H1 (cell line): ENCODE measurements at regions not wholly inside any gene's neighbourhood (a gene's known extent, or its start where the extent isn't known, plus 50 kb on each side); places are given as distances from the start of the nearest gene placed in this dataset.
"Not testable (repeated sequence)": the region's sequence is repeated elsewhere in the genome, so short reads cannot be mapped to it uniquely, and the experiment has no call there.

ENCODE experiments used
- CTCF ChIA-PET: fragments of 300-600 bp; sonication (Branson Sonifier 250); formaldehyde crosslinking; loops from one replicate; lab custom pipeline; 2021; ENCODE audit not compliant: partially characterized antibody; lab: Charles Lee
- POLR2A ChIA-PET: fragments of 300-600 bp; sonication (Branson Sonifier 250); formaldehyde crosslinking; loops from one replicate; lab custom pipeline; 2021; ENCODE audit warnings: inconsistent platforms; ENCODE audit not compliant: partially characterized antibody; lab: Charles Lee
- DNase-seq, 2 experiments: peaks; one replicate each; pipeline versions ENCODE4 v3.0.0 to v3.0.0-alpha.2; 2010 to 2022; ENCODE audit warnings: low spot score in 2 of 2, low read depth in 1 of 2, mixed read lengths in 1 of 2
- FAIRE-seq: peaks from 2 replicates; lab custom pipeline; 2011; peaks lifted over from hg19 to GRCh38; lab: Jason Lieb, UNC
- H2AFZ ChIP-seq: 2 replicates; pipeline ENCODE4 v1.8.1; 2012; ENCODE audit warnings: low read length, inconsistent platforms
- H2AK5ac ChIP-seq: 2 replicates; pipeline ENCODE4 v1.6.1; 2013; ENCODE audit warnings: low read depth, low read length
- H2BK120ac ChIP-seq: replicated peaks from 2 replicates; pipeline ENCODE3; 2013; ENCODE audit warnings: low read depth, low read length, inconsistent platforms
- H2BK12ac ChIP-seq: 2 replicates; pipeline ENCODE4 v1.6.1; 2013; ENCODE audit warnings: low read depth, low read length
- H2BK15ac ChIP-seq: 2 replicates; pipeline ENCODE4 v1.6.1; 2013; ENCODE audit warnings: low read length
- H2BK20ac ChIP-seq: 2 replicates; pipeline ENCODE4 v1.6.1; 2013; ENCODE audit warnings: low read length
- H2BK5ac ChIP-seq: 2 replicates; pipeline ENCODE4 v1.6.1; 2013; ENCODE audit warnings: low read depth, low read length
- H3K14ac ChIP-seq: 2 replicates; pipeline ENCODE4 v1.6.1; 2013; ENCODE audit warnings: inconsistent platforms; ENCODE audit not compliant: insufficient read length
- H3K18ac ChIP-seq: 2 replicates; pipeline ENCODE4 v1.6.1; 2013; ENCODE audit warnings: low read length; ENCODE audit errors: extremely low read depth
- H3K23ac ChIP-seq: 2 replicates; pipeline ENCODE4 v1.6.1; 2013; ENCODE audit warnings: inconsistent platforms; ENCODE audit not compliant: insufficient read length
- H3K23me2 ChIP-seq: 2 replicates; pipeline ENCODE4 v1.6.1; 2013; ENCODE audit warnings: low read depth, low read length
- H3K27ac ChIP-seq: 2 replicates; pipeline ENCODE4 v1.6.1; 2011; ENCODE audit warnings: low read depth, low read length, inconsistent platforms
- H3K27me3 ChIP-seq, 4 experiments: replicated peaks in 1 of 4; 1 replicate in 1 of 4; 2 replicates in 3 of 4; pipeline versions ENCODE4 v1.6.1 to v1.8.1; 2011 to 2013; ENCODE audit warnings: low read length in 3 of 4, mild to moderate bottlenecking in 3 of 4, inconsistent platforms in 2 of 4, mixed read lengths in 2 of 4, moderate library complexity in 1 of 4; ENCODE audit not compliant: control insufficient read depth in 3 of 4, insufficient read depth in 3 of 4; ENCODE audit errors: extremely low read depth in 1 of 4
- H3K36me3 ChIP-seq, 4 experiments: 2 replicates each; pipeline versions ENCODE4 v1.6.1 to v1.8.1; 2011 to 2013; ENCODE audit warnings: mild to moderate bottlenecking in 4 of 4, low read length in 3 of 4, moderate library complexity in 2 of 4, control low read depth in 1 of 4, inconsistent platforms in 1 of 4; ENCODE audit not compliant: insufficient read depth in 4 of 4, control insufficient read depth in 2 of 4
- H3K4ac ChIP-seq: replicated peaks from 2 replicates; pipeline ENCODE3; 2013; ENCODE audit warnings: low read length, low read depth, mixed read lengths, inconsistent platforms; ENCODE audit not compliant: insufficient read length
- H3K4me1 ChIP-seq, 4 experiments: replicated peaks in 1 of 4; 1 replicate in 1 of 4; 2 replicates in 3 of 4; pipeline versions ENCODE4 v1.6.1 to v1.8.1; 2011 to 2013; ENCODE audit warnings: low read length in 3 of 4, inconsistent platforms in 2 of 4, mixed read lengths in 1 of 4; ENCODE audit not compliant: insufficient read depth in 4 of 4, control insufficient read depth in 3 of 4
- H3K4me2 ChIP-seq, 2 experiments: 2 replicates each; pipeline versions ENCODE4 v1.6.1 to v1.8.1; 2011 to 2013; ENCODE audit warnings: low read depth in 2 of 2, low read length in 2 of 2, control low read depth in 1 of 2, inconsistent platforms in 1 of 2, mild to moderate bottlenecking in 1 of 2; ENCODE audit not compliant: insufficient read depth in 1 of 2
- H3K4me3 ChIP-seq, 4 experiments: fragments of 200-600, 300-600 bp in 1 of 4; sonication (generic), shearing (Covaris generic), sonication (Bioruptor Twin) in 1 of 4; 2 replicates each; pipeline versions ENCODE4 v1.5.1 to v1.8.1; 2011 to 2016; ENCODE audit warnings: low read length in 4 of 4, low read depth in 3 of 4, control low read depth in 2 of 4, inconsistent platforms in 2 of 4, mild to moderate bottlenecking in 2 of 4, mixed read lengths in 1 of 4, moderate library complexity in 1 of 4; ENCODE audit not compliant: insufficient read depth in 2 of 4; ENCODE audit errors: extremely low read depth in 1 of 4
- H3K56ac ChIP-seq: replicated peaks from 2 replicates; pipeline ENCODE3; 2013; ENCODE audit warnings: low read depth, mild to moderate bottlenecking, mixed read lengths, low read length, inconsistent platforms; ENCODE audit not compliant: insufficient read length
- H3K79me1 ChIP-seq: 2 replicates; pipeline ENCODE4 v1.6.1; 2013; ENCODE audit warnings: low read depth, low read length, control low read depth
- H3K79me2 ChIP-seq, 2 experiments: 2 replicates each; pipeline versions ENCODE4 v1.6.1 to v1.8.1; 2012 to 2013; ENCODE audit warnings: low read length in 2 of 2, mild to moderate bottlenecking in 2 of 2, inconsistent platforms in 1 of 2; ENCODE audit not compliant: insufficient read depth in 2 of 2, control insufficient read depth in 1 of 2
- H3K9ac ChIP-seq, 4 experiments: replicated peaks in 1 of 4; 1 replicate in 1 of 4; 2 replicates in 3 of 4; pipeline versions ENCODE4 v1.6.1 to v1.8.1; 2011 to 2013; ENCODE audit warnings: low read depth in 3 of 4, low read length in 3 of 4, control low read depth in 2 of 4, mild to moderate bottlenecking in 2 of 4, moderate library complexity in 2 of 4, inconsistent platforms in 1 of 4; ENCODE audit errors: extremely low read depth in 1 of 4
- H3K9me3 ChIP-seq, 2 experiments: 2 replicates each; pipeline versions ENCODE4 v1.6.1 to v1.8.1; 2012 to 2013; ENCODE audit warnings: mild to moderate bottlenecking in 2 of 2, moderate library complexity in 2 of 2, control low read depth in 1 of 2, inconsistent platforms in 1 of 2, low read depth in 1 of 2, low read length in 1 of 2, mixed read lengths in 1 of 2; ENCODE audit not compliant: insufficient read depth in 2 of 2
- H4K20me1 ChIP-seq, 2 experiments: replicated peaks in 1 of 2; 2 replicates each; pipeline versions ENCODE3 to v1.8.1; 2011 to 2013; ENCODE audit warnings: inconsistent platforms in 2 of 2, low read length in 2 of 2, mild to moderate bottlenecking in 1 of 2; ENCODE audit not compliant: insufficient read depth in 2 of 2, control insufficient read depth in 1 of 2
- H4K5ac ChIP-seq: 2 replicates; pipeline ENCODE4 v1.6.1; 2013; ENCODE audit warnings: low read length, low read depth, mixed read lengths, inconsistent platforms; ENCODE audit not compliant: insufficient read length
- H4K8ac ChIP-seq: 2 replicates; pipeline ENCODE4 v1.8.0; 2013; ENCODE audit warnings: mild to moderate bottlenecking, moderate library complexity, low read length, inconsistent platforms; ENCODE audit not compliant: insufficient read depth; ENCODE audit errors: extremely low read depth
- H4K91ac ChIP-seq: replicated peaks from 2 replicates; pipeline ENCODE3; 2013; ENCODE audit warnings: low read length, mixed read lengths, inconsistent platforms; ENCODE audit not compliant: insufficient read length
- PHF8 ChIP-seq: fragments of 200-600 bp; sonication (generic); conservative IDR thresholded peaks from 2 replicates; pipeline ENCODE4 v1.7.1; 2012; ENCODE audit warnings: low read depth, mild to moderate bottlenecking, inconsistent platforms, low read length, moderate library complexity
- RFX5 ChIP-seq: IDR thresholded peaks from 2 replicates; pipeline ENCODE4 v1.6.1; 2011; ENCODE audit warnings: low read depth, low read length, improper control_type of control experiment, borderline replicate concordance
- WGBS, 2 experiments: shearing (Covaris generic) in 1 of 2; methylation state at CpG; one replicate each; pipeline versions ENCODE4 v1.1.6 to v1.1.7; 2013 to 2015; ENCODE audit warnings: low lambda C conversion rate in 2 of 2, mixed read lengths in 2 of 2, inconsistent platforms in 1 of 2, low coverage in 1 of 2, missing lambda C conversion rate in 1 of 2; ENCODE audit not compliant: insufficient replicate concordance in 2 of 2, insufficient coverage in 1 of 2, insufficient read length in 1 of 2; ENCODE audit errors: extremely low coverage in 1 of 2, missing lambda C conversion rate in 1 of 2; 5-methylcytosine and 5-hydroxymethylcytosine counted together
- TF ChIP-seq, protein P1 (sequence below): IDR thresholded peaks from 2 replicates; pipeline ENCODE4 v1.6.1; 2012; ENCODE audit warnings: inconsistent platforms

DNA sequence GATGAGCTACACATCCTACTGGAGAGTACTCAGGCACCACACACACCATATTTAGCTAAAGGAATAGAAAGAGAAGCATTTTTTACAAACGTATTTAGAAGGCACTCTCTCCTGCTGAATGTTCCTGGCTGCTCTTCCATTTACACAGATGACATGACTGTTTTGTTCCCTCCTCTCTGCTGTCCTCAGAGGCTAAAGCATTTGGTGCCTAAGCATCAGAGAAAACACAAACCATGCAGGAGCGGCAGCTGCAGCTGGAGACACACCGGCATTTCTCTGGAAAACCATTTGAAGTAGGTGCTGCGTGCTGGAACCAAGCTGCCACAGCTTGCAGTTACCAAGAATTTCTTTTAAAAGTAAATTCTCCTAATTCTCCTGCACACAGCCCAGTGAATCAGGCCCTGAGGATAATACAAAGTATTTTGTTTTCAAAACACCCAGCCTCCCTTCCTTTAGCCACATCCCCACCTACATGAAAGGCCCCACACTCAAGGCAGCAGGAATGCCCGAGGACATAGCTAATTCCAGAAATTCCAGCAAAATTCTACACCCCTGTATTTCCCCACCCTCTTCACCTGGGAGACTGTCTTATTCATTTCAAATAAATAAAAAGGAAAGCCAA lies 488.9 kb upstream of the SOX11 start (continued):
- no peak for TF ChIP-seq PHF8
- TF ChIP-seq, protein P1, sequence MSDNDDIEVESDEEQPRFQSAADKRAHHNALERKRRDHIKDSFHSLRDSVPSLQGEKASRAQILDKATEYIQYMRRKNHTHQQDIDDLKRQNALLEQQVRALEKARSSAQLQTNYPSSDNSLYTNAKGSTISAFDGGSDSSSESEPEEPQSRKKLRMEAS: no peak
- TF ChIP-seq RFX5: no peak

DNA sequence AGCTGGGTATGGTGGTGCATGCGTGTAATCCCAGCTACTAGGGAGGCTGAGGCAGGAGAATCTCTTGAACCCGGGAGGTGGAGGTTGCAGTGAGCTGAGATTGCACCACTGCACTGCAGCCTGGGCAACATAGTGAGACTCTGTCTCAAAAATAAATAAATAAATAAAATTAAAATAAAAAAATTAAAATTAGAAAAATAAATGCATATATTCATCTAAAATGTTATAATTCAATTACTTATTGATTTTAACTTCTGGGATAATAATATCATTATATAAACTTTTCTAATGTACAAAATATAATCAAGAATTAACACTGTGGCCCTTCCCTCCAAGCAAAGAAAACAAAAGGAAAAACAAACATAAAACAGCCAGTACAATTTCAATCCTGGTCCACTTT lies 485.4 kb upstream of the SOX11 start:
- 92% methylated on average over 2 of the region's 2 CpGs; no CpG with 5 or more reads in 1 of the 2 experiments for WGBS, 2 experiments

More for the DNA sequence above, 485.4 kb upstream of the SOX11 start:
- H3K14ac ChIP-seq, H2BK20ac ChIP-seq, H2BK15ac ChIP-seq, H2BK12ac ChIP-seq, H4K20me1 ChIP-seq, H4K91ac ChIP-seq, DNase-seq, H4K5ac ChIP-seq, H3K23ac ChIP-seq, H3K23me2 ChIP-seq, H3K4me3 ChIP-seq, H3K9me3 ChIP-seq, H3K4me2 ChIP-seq, H2AK5ac ChIP-seq, H3K27me3 ChIP-seq, H3K27ac ChIP-seq, H3K36me3 ChIP-seq, H3K4ac ChIP-seq, POLR2A ChIA-PET, H3K79me1 ChIP-seq, H3K56ac ChIP-seq, H3K9ac ChIP-seq, H2BK120ac ChIP-seq, H3K18ac ChIP-seq, FAIRE-seq, H3K79me2 ChIP-seq, H2BK5ac ChIP-seq, H3K4me1 ChIP-seq, H4K8ac ChIP-seq, H2AFZ ChIP-seq: not testable (repeated sequence)
- CTCF ChIA-PET: interaction anchor here (0.6 kb wide), 1 partner anchor 12 kb away, joined by 3 read pairs; no protein-coding TSS in a partner anchor
